Activated CD8-positive, alpha-beta memory T cell treated with anti-CD3 and anti-CD28 coated beads for 36 hours (primary cell): ENCODE measurements at regions not wholly inside any gene's neighbourhood (a gene's known extent, or its start where the extent isn't known, plus 50 kb on each side); places are given as distances from the start of the nearest gene placed in this dataset.
"Not testable (repeated sequence)": the region's sequence is repeated elsewhere in the genome, so short reads cannot be mapped to it uniquely, and the experiment has no call there.

Experiments used
- CTCF ChIA-PET: fragments of 350-600 bp; sonication (Branson Sonifier 250); formaldehyde crosslinking; loops from one replicate; lab custom pipeline; 2021; ENCODE audit warnings: antibody characterized with exemption; lab: Charles Lee
- POLR2A ChIA-PET: fragments of 350-600 bp; sonication (Branson Sonifier 250); formaldehyde crosslinking; loops from one replicate; lab custom pipeline; 2021; ENCODE audit warnings: antibody characterized with exemption; lab: Charles Lee

DNA sequence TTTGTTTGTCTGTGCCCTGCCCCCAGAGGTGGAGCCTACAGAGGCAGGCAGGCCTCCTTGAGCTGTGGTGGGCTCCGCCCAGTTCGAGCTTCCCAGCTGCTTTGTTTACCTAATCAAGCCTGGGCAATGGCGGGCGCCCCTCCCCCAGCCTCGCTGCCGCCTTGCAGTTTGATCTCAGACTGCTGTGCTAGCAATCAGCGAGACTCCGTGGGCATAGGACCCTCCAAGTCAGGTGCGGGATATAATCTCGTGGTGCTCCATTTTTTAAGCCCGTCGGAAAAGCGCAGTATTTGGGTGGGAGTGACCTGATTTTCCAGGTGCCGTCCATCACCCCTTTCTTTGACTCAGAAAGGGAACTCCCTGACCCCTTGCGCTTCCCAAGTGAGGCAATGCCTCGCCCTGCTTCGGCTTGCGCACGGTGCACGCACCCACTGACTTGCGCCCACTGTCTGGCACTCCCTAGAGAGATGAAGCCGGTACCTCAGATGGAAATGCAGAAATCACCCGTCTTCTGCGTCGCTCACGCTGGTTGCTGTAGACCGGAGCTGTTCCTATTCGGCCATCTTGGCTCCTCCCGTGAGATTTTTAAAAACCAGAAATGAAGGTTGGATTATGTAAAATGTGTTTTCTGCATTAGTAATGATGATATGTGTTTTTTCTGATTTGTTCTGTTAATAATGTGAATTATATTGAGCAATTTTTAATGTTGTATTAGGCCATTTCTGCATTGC is 59.7 kb downstream of the CYTL1 start:
- CTCF ChIA-PET, POLR2A ChIA-PET: not testable (repeated sequence)

DNA sequence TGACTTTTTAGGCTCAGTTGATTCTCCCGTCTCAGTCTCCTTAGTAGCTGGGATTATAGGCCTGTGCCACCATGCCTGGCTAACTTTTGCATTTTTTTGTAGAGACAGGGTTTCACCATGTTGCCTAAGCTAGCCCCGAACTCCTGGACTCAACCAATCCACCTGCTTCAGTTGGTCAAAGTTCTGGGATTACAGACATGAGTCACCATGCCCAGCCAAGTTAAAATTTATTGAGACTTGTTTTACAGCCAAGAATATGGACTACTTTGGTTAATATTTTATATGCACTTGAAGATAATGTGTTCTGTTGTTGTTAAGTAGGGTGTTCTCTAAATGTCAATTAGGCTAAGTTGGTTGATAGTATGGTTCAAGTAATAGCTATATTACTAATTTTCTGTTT is 58.7 kb downstream of the CYTL1 start:
- ChIA-PET POLR2A (no interaction called here), CTCF (no interaction called here)

- ChIA-PET POLR2A (no interaction called here), CTCF (no interaction called here)
Observed at GRCh38 chr4:4961936-4962335, 57.3 kb downstream of the CYTL1 start.

GRCh38 chr4:4962928-4963327 is 56.3 kb downstream of the CYTL1 start:
- ChIA-PET POLR2A (no interaction called here), CTCF (no interaction called here)
